ENCODE measurements at regions not wholly inside any gene's neighbourhood (a gene's known extent, or its start where the extent isn't known, plus 50 kb on each side); places are given as distances from the start of the nearest gene placed in this dataset.

GRCh38 chr6:56890066-56890465 lies 64.8 kb upstream of the BEND6 start:
- intact Hi-C loops (cut with DNase I): no loop called here
- TF ChIP-seq CTCF (IDR thresholded peaks at IDR 0.05): no peak
- no peaks in the 10 kb centered on the region for H3K27me3 ChIP-seq
- peaks cover 0 to 8% (median 0%) of the 10 kb centered on the region in 9 donors for H3K4me1 ChIP-seq
- H3K27ac ChIP-seq: no peak overlapping the region
- H3K36me3 ChIP-seq: no peaks in the 10 kb centered on the region
- H3K9me3 ChIP-seq: no peaks in the 10 kb centered on the region
- ATAC-seq (no peak), DNase-seq (no peak)
- WGBS, 2 donors: 52% methylated on average over 3 of the region's 3 CpGs
- no peak overlapping the region for H3K4me3 ChIP-seq

- DNase-seq: no peak
- H3K36me3 ChIP-seq: no peaks in the 10 kb centered on the region
- H3K4me3 ChIP-seq: no peak overlapping the region
- peaks cover 0 to 8% (median 0%) of the 10 kb centered on the region in 9 donors for H3K4me1 ChIP-seq
- no peaks in the 10 kb centered on the region for H3K27me3 ChIP-seq
- H3K27ac ChIP-seq: no peak overlapping the region
- H3K9me3 ChIP-seq: no peaks in the 10 kb centered on the region
- intact Hi-C loops (cut with DNase I): no loop called here
- TF ChIP-seq CTCF (IDR thresholded peaks at IDR 0.05): no peak
- ATAC-seq: no peak
These were observed 65.4 kb upstream of the BEND6 start for GRCh38 chr6:56889492-56889891.

GRCh38 chr6:56888687-56889086 lies 66.2 kb upstream of the BEND6 start:
- intact Hi-C loops (cut with DNase I): no loop called here
- no peaks in the 10 kb centered on the region for H3K27me3 ChIP-seq

GRCh38 chr6:56887086-56887485 lies 67.8 kb upstream of the BEND6 start:
- Histone ChIP-seq H3K4me1 (peaks cover 0 to 8% (median 0%) of the 10 kb centered on the region in 9 donors), H3K36me3 (no peaks in the 10 kb centered on the region), H3K27me3 (no peaks in the 10 kb centered on the region), H3K9me3 (no peaks in the 10 kb centered on the region), H3K4me3 (no peak overlapping the region), H3K27ac (no peak overlapping the region)
- TF ChIP-seq CTCF (IDR thresholded peaks at IDR 0.05): no peak
- 75 to 83% methylated on average over 1 of the region's 1 CpG for WGBS, 2 donors
- intact Hi-C loops (cut with DNase I): no loop called here
- DNase-seq (no peak), ATAC-seq (no peak)

More at GRCh38 chr6:56888687-56889086, 66.2 kb upstream of the BEND6 start:
- no peaks in the 10 kb centered on the region for H3K36me3 ChIP-seq
- no peak overlapping the region for H3K27ac ChIP-seq
- TF ChIP-seq CTCF (IDR thresholded peaks at IDR 0.05): no peak
- H3K4me1 ChIP-seq: peaks cover 0 to 8% (median 0%) of the 10 kb centered on the region in 9 donors
- H3K4me3 ChIP-seq: no peak overlapping the region
- H3K9me3 ChIP-seq: no peaks in the 10 kb centered on the region
- ATAC-seq (no peak), DNase-seq (no peak)
- 76 to 96% methylated on average over 1 of the region's 1 CpG for WGBS, 2 donors

GRCh38 chr6:56877922-56878321 lies 77.0 kb upstream of the BEND6 start:
- ATAC-seq: no peak
- Histone ChIP-seq H3K4me3 (no peak overlapping the region), H3K27me3 (no peaks in the 10 kb centered on the region), H3K27ac (no peak overlapping the region), H3K36me3 (no peaks in the 10 kb centered on the region), H3K4me1 (no peaks in the 10 kb centered on the region), H3K9me3 (no peaks in the 10 kb centered on the region)
- intact Hi-C loops (cut with DNase I): no loop called here
- WGBS, 2 donors: 84 to 86% methylated on average over 2 of the region's 2 CpGs
- no peak for DNase-seq
- TF ChIP-seq CTCF (IDR thresholded peaks at IDR 0.05): no peak

Measured in heart right ventricle (tissue), 16 donors.